ENCODE measurements at regions not wholly inside any gene's neighbourhood (a gene's known extent, or its start where the extent isn't known, plus 50 kb on each side); places are given as distances from the start of the nearest gene placed in this dataset.
"Not testable (repeated sequence)": the region's sequence is repeated elsewhere in the genome, so short reads cannot be mapped to it uniquely, and the experiment has no call there.

DNA sequence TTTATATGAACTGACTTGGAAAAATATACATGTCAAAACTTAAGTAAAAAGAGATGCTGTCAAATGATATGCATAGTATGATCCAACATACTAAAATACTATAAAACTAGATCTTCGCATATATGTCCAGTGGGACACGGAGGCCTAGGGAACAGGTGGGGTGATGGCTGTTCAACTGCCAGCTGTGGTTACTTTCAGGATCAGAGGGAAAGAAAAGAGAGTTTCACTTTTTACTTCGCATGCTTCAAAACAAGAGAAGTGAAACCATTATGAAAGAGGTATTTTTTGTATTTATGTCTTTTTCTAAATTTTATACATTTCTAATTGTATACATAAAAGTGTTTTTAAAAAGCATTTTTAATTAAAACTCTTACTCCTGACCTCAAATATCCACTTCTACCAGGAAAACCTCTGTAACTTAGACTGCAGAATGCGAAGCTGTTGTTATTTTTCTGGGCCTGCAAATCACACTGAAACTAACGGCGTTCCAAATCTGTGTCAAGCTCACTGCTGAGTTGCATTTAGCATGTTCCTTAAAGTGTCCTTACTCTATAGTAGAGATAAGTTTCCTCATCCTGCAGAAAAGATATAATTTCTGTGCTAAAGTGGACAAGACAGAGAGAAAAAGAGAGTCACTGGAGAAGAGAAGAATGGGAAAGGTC is 97.8 kb upstream of the SLC35G4 start:
- DNase-seq (ENCODE audit: low read depth) = no peak

DNA sequence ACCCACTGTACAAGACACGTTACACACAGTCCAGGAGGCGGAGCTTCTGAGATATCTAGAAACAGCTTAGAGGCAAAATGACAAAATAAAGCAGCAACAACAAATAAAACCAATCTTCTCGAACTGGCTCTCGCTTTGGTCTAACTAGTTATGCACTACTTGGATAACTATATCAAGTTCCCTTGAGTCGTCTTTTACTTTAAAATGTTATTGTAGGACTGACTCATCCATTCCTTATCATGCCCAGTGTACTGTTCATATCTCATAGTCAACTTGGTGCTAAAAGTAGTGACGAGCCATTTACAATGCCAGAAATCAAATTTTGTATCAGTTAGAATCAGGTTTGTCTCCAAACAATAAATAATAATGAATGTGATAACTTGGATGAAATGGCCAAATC is 102.5 kb upstream of the SLC35G4 start:
- peak; percentile 31 for DNase-seq (ENCODE audit: low read depth)

DNA sequence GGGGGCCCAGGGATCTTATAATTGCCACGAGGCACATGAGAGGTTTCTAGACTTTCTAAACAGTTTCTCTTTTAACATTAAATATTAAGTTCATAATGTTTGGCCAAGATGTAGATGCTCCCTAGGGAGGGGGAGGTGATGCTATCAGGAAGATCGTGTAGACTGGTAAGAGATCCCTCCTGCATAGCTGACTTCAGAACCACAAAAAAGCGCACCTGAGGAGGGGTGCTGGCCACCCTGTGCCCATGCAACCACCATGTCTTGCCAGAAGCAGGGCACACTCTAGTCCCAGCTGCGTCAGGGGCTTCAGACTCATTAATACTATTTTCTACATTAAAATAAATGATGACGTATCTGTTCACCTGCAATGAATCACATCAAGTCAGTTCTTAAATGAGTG is 103.4 kb upstream of the SLC35G4 start:
- no peak for DNase-seq (ENCODE audit: low read depth)

DNA sequence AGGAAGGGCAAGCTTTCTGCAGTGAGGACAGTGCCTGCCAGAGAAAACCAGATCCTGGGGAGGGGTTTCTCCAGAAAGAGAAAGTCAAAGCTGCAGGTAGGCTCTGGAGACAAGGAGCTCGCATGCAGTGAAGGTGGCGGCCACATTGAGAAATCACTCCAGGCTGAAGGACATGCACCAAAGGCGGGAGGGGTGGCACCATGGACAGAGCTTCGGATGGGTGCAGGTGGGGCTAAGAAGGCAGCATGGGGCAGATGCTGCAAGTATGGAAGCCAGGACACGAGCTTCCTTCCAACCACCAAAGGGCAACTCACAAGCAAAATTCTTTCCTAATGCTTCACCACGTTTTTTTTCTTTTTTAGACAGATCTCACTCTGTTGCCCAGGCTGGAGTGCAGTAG is 104.4 kb upstream of the SLC35G4 start:
- DNase-seq (ENCODE audit: low read depth) = no peak

DNA sequence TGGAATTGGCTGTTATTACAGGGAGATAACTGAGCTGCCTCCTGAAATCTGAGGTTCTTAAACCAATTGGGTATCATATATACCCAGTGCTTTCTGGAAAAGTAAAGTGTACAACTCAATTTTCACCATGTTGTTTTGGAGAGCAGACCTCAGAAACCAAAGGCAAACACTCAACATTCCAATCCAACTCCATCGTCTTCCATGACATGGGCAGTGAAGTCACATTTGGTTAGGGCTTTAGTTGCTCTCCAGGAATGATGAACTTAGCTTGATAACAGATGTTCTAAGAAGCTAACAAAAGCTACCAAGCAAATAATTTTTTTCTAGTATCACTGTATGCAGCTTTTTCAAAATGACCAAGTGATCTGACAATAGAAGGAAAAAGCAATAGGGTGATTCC is 107.0 kb upstream of the SLC35G4 start:
- DNase-seq (ENCODE audit: low read depth) = peak; percentile 61

DNA sequence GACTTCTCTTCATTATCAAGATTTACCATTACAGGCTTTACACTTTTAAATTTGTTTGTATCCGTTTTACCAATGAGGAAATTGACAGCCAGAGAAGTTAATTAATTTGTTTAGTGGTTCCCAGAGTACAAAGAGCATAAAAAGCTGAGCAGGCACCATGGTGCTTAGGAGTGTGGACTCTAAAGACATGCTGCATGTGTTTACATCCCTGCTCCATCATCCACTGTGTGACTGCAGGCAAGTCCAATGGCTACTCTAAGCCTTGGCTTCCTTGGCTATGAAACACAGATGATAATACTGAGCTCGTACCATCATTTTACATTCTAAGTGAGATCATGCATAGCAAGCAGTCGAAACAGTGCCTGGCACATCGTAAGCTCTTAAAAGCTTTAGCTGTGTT is 108.0 kb upstream of the SLC35G4 start:
- DNase-seq (ENCODE audit: low read depth) = no peak

DNA sequence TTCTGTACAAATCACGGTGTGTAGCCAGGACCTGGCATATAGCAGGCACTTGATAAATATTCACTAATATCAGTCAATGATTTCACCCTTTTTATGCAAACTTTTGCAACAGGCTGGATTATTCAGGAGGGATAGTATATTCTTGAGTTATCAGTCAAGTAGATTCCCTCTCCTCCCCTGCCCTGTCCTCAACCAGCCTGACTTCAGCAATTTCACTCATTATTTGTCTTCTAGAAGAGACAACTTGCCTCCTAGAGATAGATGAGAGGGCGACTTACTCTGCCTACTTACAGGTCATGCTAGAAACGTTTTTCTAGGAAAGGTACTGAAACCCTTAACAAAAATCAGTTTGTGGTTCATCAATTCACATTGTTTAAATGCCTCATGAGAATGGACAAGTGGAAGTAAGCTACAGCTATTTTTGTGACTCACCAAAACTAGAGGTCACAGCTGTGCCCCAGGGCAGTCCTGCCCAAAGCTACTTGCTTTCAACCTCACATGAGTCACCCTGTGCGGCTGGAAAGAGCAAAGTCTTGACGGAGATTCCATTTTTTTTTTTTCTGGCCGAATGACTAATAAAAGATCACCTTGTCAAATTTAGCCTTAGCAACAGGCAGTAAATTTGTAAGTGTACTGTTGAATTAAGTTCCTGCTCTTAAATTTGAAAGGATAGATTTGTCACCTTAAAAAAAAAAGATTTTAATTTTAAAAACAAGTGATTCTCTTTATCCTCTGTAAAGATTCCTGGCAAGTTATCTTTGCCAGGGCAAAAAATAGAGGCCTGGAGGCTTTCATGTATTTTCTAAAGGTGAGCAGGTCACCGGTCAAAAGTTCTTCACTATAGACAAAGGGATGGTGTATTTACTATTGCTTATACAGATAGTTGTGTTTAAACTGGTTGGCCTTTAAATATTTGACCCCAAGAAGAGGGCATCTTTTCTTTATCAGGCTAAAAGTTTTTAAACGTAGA is 109.0 kb upstream of the SLC35G4 start:
- peak; percentile 99 for DNase-seq (ENCODE audit: low read depth)

DNA sequence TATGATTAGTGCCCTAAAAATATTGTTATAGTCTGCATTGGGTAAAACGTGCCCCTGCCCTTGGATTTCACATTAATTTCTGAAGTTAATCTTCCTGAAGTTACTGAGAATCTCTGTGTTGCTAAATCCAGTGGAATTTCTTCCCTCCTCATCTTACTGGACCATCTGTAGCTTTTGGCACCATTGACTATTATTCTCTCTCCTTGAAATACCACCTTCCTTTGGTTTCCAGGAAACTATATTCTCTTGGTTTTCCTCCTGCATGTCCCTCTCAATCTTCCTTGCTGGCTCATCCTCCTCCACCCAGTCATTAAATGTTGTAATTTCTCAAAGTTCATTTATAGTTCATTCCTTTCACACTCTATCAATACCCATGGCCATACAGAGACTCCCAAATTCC is 110.6 kb upstream of the SLC35G4 start:
- DNase-seq (ENCODE audit: low read depth) = peak; percentile 32

DNA sequence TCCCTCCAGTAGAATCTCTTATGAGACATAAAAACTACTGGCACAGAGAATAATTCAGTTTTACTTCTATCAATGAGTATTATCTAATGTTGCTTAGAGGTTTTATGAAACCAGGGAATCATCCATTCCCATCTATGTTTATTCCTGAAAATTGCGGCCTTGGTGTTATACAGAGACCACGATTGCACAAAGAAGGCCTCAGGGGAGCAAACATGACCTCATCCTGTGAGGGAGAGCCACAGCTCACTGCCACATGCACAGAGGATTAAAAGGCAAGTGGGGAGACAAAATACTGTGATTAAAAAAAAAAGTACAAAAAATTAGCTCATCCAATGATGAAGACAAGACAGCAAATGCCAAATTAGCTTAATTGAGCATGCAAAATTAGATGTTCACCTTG is 111.8 kb upstream of the SLC35G4 start:
- peak; percentile 83 for DNase-seq (ENCODE audit: low read depth)

DNA sequence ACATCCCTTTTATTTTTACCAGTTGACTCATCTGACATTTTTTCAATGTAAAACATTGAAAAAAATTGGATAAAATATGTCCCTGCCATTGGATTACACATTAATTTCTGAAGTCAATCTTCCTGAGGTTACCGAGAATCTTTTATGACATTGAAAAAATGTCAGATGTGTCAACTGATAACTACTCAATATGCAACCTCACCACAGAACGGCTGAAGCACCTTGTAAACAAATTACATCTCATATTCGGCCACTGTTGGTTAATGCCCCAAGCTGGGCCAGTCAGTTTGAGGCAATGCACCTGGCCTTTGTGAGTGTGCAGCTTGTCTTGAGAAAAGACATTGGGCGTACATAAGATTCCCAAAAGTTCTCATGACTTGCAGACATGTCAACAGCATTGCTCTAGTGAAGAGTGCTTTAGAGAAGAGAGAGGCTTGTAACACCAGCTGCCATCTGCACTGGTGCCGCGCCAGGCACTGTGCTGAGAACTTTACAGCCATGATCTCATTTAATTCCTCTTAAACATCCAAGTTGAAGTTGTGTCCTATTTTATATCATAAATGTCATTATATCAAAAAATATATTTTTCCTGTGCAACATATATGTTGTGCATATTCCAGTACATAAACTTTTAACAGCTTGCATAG is 112.7 kb upstream of the SLC35G4 start:
- no peak for DNase-seq (ENCODE audit: low read depth)

DNA sequence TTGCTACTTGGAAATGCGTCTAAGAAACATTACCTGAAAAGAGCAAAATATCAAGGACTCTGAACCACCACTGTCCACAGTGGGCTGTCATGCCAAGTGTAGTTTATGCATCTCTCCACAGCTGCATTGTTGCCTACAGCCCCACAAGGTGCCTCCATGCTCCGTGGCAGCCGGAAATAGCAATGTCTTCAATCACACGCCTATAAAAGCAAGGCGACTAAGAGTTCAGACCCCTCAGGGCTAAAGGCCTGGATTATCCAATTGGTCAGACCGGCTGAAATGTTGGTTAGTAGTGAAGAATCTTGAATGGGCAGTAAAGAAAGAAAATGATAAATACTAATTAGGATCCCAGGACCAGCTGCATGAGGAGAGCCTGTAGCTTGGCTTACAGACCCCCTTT is 114.0 kb upstream of the SLC35G4 start:
- no peak for DNase-seq (ENCODE audit: low read depth)

DNA sequence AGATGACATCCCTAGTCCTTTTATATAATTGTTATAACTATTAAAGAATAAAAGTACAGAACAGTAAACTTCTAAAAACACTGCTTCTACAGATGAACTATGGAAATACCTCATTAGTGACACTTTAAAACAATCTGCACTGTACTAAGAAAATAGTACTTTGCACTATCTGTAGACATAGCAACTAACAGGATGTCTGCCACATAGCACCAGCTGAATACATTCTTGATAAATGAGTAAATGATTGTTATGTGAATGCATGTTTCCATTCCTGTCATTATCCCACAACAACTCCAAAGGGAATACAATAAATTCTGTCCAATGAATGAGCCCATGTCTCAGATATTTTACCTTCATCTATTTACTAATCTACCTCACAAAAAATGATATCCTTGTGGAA is 115.3 kb upstream of the SLC35G4 start:
- peak; percentile 71 for DNase-seq (ENCODE audit: low read depth)

DNA sequence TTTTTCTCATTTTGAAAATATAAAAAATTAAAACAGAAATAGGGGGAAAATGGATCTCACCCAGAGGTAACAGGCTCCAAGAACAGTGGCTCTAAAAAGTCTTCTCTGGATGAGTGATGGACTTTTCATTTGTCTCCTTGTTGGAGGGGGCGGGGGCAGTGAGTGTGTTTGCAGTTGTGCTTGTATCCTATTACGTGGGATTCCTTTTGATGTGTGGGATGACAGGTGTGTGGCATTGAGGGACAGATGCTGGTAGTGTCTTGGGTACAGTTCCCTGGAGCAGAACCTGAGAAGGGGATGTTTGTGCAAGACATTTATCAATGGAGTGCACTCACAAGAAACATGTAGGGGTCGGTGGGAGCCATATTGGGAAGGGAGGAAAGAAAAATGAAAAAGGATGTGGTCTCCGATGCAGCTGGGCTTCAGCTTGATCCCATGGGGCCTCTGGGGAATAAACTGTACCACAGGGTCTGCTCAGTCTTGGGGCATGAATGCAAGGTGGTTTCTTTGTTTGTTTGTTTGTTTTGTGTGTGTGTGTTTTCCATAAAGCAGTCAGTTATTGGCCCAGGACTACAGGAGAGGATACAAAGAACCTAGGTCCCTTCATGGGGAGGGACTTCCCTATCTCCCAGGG is 120.0 kb upstream of the SLC35G4 start:
- peak; percentile 61 for DNase-seq (ENCODE audit: low read depth)

DNA sequence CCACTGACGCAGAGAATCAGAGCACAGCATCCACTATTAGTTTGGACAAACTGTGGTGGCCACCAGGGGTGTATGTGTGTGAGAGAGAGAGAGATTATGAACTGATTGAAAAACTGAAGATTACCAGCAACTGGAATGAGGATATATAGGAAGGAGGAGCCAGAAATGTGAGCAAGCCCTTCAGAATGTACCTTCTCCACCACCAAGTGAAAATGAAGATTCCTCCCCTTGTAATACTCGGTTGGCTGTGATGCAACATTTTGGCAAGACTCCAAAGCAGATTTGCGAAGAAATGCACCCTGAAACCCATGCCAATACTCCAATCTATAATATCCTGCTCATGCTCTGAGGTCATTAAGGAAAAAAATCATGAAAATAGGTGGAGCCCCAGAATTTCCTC is 121.2 kb upstream of the SLC35G4 start:
- peak; percentile 50 for DNase-seq (ENCODE audit: low read depth)

DNA sequence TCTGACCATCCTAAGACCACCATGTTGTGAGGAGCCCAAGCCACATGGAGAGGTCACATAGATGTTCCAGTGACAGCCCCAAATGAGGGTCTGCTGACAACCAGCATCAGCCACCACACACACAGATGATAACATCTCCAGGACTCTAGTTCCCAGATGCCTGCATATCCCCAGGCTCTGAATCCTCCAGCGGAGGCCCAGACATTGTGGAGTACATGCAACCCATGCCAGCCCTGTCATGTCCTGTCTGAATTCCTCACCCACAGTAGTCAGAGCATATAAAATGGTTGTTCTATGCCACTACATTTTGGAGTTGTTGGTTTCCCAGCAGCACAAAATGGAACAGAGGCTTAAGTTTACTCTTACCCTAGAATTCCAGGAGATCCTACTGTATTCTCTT is 122.0 kb upstream of the SLC35G4 start:
- DNase-seq (ENCODE audit: low read depth) = no peak

DNA sequence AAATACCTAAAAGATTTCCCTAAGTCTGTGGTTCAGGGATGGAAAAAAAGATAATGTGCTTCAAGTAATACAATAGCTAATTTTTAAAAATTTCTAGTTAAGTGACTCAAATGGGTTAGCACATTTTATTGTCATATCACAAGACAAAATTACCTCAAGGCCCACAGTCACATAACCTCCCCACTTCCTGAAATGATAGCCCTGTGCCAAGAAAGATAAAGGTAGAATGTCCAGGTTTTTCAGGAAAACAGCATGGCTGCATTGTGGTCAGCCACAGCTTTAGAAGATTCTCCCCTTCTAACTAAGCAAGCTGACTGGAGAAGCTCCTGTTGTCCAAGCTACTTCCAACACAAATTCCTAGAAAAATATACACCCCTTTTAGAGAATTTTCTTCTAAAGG is 127.1 kb upstream of the SLC35G4 start:
- DNase-seq (ENCODE audit: low read depth) = no peak

DNA sequence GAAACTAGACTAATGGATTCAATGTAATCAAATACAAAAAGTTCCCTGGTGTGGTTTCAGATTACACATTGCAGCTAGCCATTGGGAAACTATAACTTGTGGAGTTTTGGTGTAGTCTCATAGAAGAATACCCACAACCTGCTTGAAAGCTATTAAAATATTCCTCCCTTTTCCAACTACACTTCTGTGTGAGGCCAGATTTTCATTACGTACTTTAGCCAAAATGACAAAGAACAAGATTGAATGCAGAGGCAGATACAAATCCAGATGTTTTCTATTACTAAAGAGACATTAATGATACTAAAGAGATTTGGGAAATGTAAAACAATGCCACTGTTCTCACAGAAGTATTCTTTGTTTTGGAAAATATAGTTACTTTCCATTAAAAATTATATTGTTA is 128.7 kb upstream of the SLC35G4 start:
- no peak for DNase-seq (ENCODE audit: low read depth)

DNA sequence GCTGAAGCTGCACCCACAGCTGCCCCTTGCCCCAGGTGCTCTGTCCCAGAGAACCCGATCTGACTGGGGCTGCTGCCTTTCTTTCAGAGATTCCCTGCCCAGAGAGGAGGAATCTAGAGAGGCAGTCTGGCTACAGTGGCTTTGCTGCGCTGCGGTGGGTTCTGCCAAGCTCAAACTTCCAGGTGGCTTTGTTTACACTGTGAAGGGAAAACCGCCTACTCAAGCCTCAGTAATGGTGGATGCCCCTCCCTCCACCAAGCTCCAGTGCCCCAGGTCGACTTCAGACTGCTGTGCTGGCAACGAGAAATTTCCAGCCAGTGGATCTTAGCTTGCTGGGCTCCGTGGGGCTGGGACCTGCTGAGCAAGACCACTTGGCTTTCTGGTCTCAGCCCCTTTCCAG is 130.4 kb upstream of the SLC35G4 start:
- DNase-seq (ENCODE audit: low read depth) = not testable (repeated sequence)

DNA sequence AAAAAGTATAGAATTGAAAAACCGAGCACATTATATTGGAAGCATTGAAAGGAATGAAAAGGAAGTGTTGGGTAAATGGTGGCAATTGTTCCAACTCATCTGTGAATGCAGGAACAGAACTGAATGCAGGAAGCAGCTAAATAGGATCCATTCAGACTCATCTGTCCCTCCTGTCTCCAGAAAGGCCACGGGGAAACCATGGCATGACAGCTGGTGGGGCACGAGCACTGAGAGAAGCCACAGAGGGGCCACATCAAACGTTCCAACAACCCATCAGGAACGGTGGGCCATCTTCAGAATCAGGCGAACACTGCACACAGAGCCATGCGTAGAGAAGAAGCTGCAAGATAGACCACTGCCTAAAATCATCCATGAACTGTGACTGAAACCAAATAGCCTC is 138.5 kb upstream of the SLC35G4 start:
- no peak for DNase-seq (ENCODE audit: low read depth)

DNA sequence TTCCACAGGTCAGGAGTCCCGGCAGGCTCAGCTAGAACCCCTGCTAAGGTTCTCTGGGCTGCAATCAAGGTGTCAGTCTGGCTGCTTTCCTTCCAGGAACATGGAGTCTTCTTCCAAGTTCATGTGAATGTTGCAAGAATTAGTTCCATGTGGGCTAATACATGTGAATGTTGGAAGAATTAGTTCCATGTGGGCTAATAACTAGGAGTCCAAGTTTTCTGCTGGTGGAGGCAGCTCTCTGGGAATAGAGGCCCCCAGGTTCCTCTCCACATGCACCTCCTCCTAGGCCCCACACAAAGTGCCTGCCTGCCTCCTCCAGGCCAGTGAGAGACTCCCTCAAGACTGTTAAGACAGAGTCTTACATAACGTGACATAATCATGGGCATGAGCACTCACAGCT is 140.8 kb upstream of the SLC35G4 start:
- no peak for DNase-seq (ENCODE audit: low read depth)

DNA sequence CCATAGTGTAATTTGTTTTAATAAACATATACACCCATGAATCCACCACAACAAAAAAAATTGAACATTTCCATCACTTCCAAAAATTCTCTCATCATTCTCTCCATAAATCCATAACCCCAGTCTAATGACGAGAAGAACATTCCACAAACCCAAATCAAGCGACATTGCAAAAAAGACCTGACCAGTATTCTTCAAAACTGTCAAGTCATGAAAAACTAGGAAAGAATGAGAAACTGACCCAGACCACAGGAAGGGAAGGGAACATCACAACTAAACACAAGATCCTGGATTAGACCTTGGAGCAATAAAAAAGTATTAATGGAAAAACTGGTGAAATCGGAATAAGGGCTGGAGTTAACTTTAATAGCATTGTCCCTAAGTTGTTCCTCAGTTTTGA is 141.3 kb upstream of the SLC35G4 start:
- DNase-seq (ENCODE audit: low read depth) = no peak

DNA sequence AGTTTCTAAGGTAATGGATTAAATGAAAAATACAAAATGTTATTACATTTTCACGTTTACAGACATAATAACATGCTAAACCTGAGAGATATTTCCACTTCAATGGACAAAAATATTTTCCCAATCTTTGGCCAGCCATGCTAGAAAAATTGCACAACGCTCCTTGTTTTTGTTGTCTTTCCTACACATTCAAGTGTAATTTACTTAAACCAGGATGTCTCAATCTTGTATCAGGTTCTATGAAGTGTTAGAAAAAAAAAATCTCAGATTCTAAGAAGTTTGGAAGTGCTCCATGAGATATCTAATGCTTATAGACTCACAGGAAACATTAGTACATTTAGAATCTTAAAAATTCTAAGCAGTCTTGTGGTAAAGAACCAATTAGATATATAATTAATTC is 141.8 kb upstream of the SLC35G4 start:
- DNase-seq (ENCODE audit: low read depth) = no peak
